ENCODE measurements at regions not wholly inside any gene's neighbourhood (a gene's known extent, or its start where the extent isn't known, plus 50 kb on each side); places are given as distances from the start of the nearest gene placed in this dataset.

DNA sequence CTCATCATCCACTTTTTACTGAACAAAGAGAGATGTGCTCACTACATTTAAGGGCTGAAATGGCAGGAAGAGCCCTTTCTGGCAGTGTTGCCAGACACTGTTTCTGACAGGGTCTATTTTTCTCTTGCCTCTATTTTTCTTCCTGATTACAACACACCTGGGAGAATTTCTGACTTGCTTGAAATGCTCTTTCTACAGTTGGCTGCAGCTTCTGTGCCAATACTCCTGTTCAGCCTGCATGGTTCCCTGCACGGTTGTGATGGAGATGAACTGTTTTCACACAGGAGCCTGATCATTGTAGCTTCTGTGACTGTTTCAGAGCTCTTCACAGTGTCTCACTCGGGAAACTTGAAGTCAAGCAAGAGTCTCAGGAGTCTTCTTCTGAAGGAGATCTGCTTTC is 83.0 kb upstream of the DLG1 start:
- ChIA-PET CTCF (interaction anchor here (0.8 to 1.0 kb wide), 2 partner anchors 13 to 124 kb away, joined by 3 read pairs; no protein-coding TSS in a partner anchor), POLR2A (no interaction called here)
- H3K4me3 ChIP-seq (replicated peaks in 1 of 3; ENCODE audit: insufficient read depth in 1 of 3, low read depth in 1 of 3, low read length in 3 of 3): no peak overlapping the region
- no peaks in the 10 kb centered on the region for H4K20me1 ChIP-seq (replicated peaks; ENCODE audit: control insufficient read depth, extremely low read depth, insufficient read depth, low read length)
- TF ChIP-seq MYC (IDR thresholded peaks at IDR 0.05; ENCODE audit: low read depth, low read length) (no peak), JUN (IDR thresholded peaks at IDR 0.05; ENCODE audit: borderline replicate concordance, insufficient read depth, insufficient read length, low read depth) (no peak), EZH2 (IDR thresholded peaks at IDR 0.05; ENCODE audit: borderline replicate concordance, low read depth, low read length, severe bottlenecking) (no peak)
- H3K9ac ChIP-seq (replicated peaks; ENCODE audit: extremely low read depth, insufficient read depth, low read length): no peak overlapping the region
- peaks cover 9 to 13% of the 10 kb centered on the region in 2 experiments for H3K27me3 ChIP-seq (ENCODE audit: control insufficient read depth in 2 of 2, insufficient read depth in 2 of 2, low read length in 2 of 2)
- DNase-seq (ENCODE audit: low read depth, low spot score) (no peak), FAIRE-seq (no peak)
- H3K9me1 ChIP-seq (replicated peaks; ENCODE audit: control insufficient read depth, extremely low read depth, insufficient read depth, low read length): no peaks in the 10 kb centered on the region
- no peaks in the 10 kb centered on the region for H3K4me1 ChIP-seq (ENCODE audit: control insufficient read depth, extremely low read depth, insufficient read depth, low read length)
- no peaks in the 10 kb centered on the region for H3K79me2 ChIP-seq (ENCODE audit: control insufficient read depth, insufficient read depth, low read length)
- H3K9me3 ChIP-seq (replicated peaks; ENCODE audit: control insufficient read depth, insufficient read depth, low read length): no peaks in the 10 kb centered on the region
- H3K4me2 ChIP-seq (ENCODE audit: insufficient read depth, low read length): no peak overlapping the region
- H2AFZ ChIP-seq (ENCODE audit: low read depth, low read length): no peak overlapping the region
- BruUV-seq (replicated peaks): no TSS peak
- intact Hi-C loops (cut with micrococcal nuclease): no loop called here
- no peak overlapping the region for H3K27ac ChIP-seq (ENCODE audit: insufficient read depth, low read depth, low read length)
- dilution Hi-C loops (cut with MboI; ENCODE audit: extremely low pct_ligation_motif_present, low sequenced_read_pairs): no loop called here
- H3K36me3 ChIP-seq (ENCODE audit: control insufficient read depth in 2 of 2, extremely low read depth in 1 of 2, insufficient read depth in 2 of 2, low read length in 2 of 2): no peaks in the 10 kb centered on the region

DNA sequence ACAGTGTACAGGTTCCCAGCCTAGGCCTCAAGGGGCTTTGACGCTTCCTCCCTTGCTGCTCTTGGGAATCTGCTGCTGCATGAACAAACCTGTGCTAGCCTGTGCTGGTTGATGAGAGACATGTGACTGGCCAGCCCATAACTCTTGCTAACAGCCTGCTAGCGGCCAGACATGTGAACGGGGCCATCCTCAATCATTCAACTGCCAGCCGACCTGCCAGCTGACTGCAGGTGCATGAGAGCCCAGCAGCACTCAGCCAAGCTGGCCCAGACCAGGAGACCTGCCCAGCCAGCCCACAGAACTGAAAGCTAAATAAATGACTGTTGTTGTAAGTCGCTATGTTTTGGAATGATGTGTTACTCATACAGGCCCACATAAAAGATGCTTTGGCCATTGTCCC is 82.4 kb upstream of the DLG1 start:
- H3K27ac ChIP-seq (ENCODE audit: insufficient read depth, low read depth, low read length): no peak overlapping the region
- dilution Hi-C loops (cut with MboI; ENCODE audit: extremely low pct_ligation_motif_present, low sequenced_read_pairs) (no loop called here), intact Hi-C loops (cut with micrococcal nuclease) (no loop called here)
- H3K9ac ChIP-seq (replicated peaks; ENCODE audit: extremely low read depth, insufficient read depth, low read length): no peak overlapping the region
- no peak overlapping the region for H3K4me3 ChIP-seq (replicated peaks in 1 of 3; ENCODE audit: insufficient read depth in 1 of 3, low read depth in 1 of 3, low read length in 3 of 3)
- no peaks in the 10 kb centered on the region for H3K9me1 ChIP-seq (replicated peaks; ENCODE audit: control insufficient read depth, extremely low read depth, insufficient read depth, low read length)
- ChIA-PET POLR2A (no interaction called here), CTCF (interaction anchor here (0.8 to 1.0 kb wide), 2 partner anchors 14 to 123 kb away, joined by 3 read pairs; no protein-coding TSS in a partner anchor)
- no peaks in the 10 kb centered on the region for H3K36me3 ChIP-seq (ENCODE audit: control insufficient read depth in 2 of 2, extremely low read depth in 1 of 2, insufficient read depth in 2 of 2, low read length in 2 of 2)
- no peaks in the 10 kb centered on the region for H4K20me1 ChIP-seq (replicated peaks; ENCODE audit: control insufficient read depth, extremely low read depth, insufficient read depth, low read length)
- H2AFZ ChIP-seq (ENCODE audit: low read depth, low read length): no peak overlapping the region
- BruUV-seq (replicated peaks): no TSS peak
- H3K79me2 ChIP-seq (ENCODE audit: control insufficient read depth, insufficient read depth, low read length): no peaks in the 10 kb centered on the region
- DNase-seq (ENCODE audit: low read depth, low spot score) (no peak), FAIRE-seq (no peak)
- H3K4me2 ChIP-seq (ENCODE audit: insufficient read depth, low read length): no peak overlapping the region
- no peaks in the 10 kb centered on the region for H3K4me1 ChIP-seq (ENCODE audit: control insufficient read depth, extremely low read depth, insufficient read depth, low read length)
- TF ChIP-seq, protein P1, sequence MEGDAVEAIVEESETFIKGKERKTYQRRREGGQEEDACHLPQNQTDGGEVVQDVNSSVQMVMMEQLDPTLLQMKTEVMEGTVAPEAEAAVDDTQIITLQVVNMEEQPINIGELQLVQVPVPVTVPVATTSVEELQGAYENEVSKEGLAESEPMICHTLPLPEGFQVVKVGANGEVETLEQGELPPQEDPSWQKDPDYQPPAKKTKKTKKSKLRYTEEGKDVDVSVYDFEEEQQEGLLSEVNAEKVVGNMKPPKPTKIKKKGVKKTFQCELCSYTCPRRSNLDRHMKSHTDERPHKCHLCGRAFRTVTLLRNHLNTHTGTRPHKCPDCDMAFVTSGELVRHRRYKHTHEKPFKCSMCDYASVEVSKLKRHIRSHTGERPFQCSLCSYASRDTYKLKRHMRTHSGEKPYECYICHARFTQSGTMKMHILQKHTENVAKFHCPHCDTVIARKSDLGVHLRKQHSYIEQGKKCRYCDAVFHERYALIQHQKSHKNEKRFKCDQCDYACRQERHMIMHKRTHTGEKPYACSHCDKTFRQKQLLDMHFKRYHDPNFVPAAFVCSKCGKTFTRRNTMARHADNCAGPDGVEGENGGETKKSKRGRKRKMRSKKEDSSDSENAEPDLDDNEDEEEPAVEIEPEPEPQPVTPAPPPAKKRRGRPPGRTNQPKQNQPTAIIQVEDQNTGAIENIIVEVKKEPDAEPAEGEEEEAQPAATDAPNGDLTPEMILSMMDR (IDR thresholded peaks at IDR 0.05; ENCODE audit: extremely low read depth in 1 of 2, insufficient read depth in 1 of 2, low read depth in 1 of 2, low read length in 2 of 2): no peak
- no peak for TF ChIP-seq MYC (IDR thresholded peaks at IDR 0.05; ENCODE audit: low read depth, low read length)
- no peak for TF ChIP-seq JUN (IDR thresholded peaks at IDR 0.05; ENCODE audit: borderline replicate concordance, insufficient read depth, insufficient read length, low read depth)
- TF ChIP-seq GATA2 (IDR thresholded peaks at IDR 0.05; ENCODE audit: insufficient read depth, insufficient read length, low read depth, low read length): no peak
- no peak for TF ChIP-seq POLR2AphosphoS5 (IDR thresholded peaks at IDR 0.05; ENCODE audit: insufficient read depth, low read depth, low read length)
- no peak for TF ChIP-seq POLR2A (IDR thresholded peaks at IDR 0.05; ENCODE audit: low read depth, low read length)
- TF ChIP-seq, protein P2, sequence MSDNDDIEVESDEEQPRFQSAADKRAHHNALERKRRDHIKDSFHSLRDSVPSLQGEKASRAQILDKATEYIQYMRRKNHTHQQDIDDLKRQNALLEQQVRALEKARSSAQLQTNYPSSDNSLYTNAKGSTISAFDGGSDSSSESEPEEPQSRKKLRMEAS (IDR thresholded peaks at IDR 0.05; ENCODE audit: insufficient read depth, insufficient read length): no peak
- no peak for TF ChIP-seq EZH2 (IDR thresholded peaks at IDR 0.05; ENCODE audit: borderline replicate concordance, low read depth, low read length, severe bottlenecking)
- no peak for TF ChIP-seq FOS (IDR thresholded peaks at IDR 0.05; ENCODE audit: borderline replicate concordance, insufficient read depth, low read length)
- no peaks in the 10 kb centered on the region for H3K9me3 ChIP-seq (replicated peaks; ENCODE audit: control insufficient read depth, insufficient read depth, low read length)
- H3K27me3 ChIP-seq (ENCODE audit: control insufficient read depth in 2 of 2, insufficient read depth in 2 of 2, low read length in 2 of 2): peaks cover 7 to 11% of the 10 kb centered on the region in 2 experiments

All from endothelial cell of umbilical vein (primary cell).